GM12878 (cell line): ENCODE measurements at regions not wholly inside any gene's neighbourhood (a gene's known extent, or its start where the extent isn't known, plus 50 kb on each side); places are given as distances from the start of the nearest gene placed in this dataset.

ENCODE experiments used
- ATAC-seq: fragments of 200-7000 bp; cut with Tn5 transposase; 3 replicates; pipeline ENCODE4 v1.9.1; 2020; ENCODE audit warnings: mild to moderate bottlenecking, moderate library complexity
- BruUV-seq: library from RNA; stranded (reverse); fragments of 400-500 nt; replicated peaks from 2 replicates; lab custom pipeline; 2021; lab: Mats Ljungman, UMichigan
- CTCF ChIA-PET: fragments of 300-600 bp; sonication (Branson Sonifier 250); formaldehyde crosslinking; extraction: SDS; loops from one replicate; lab custom pipeline; 2021; ENCODE audit warnings: inconsistent platforms; lab: Yijun Ruan, JAX
- POLR2A ChIA-PET: fragments of 350-600 bp; formaldehyde crosslinking; extraction: SDS; loops from one replicate; lab custom pipeline; 2021; ENCODE audit warnings: inconsistent platforms; lab: Charles Lee
- RAD21 ChIA-PET: fragments of 300-600 bp; sonication (Branson Sonifier 250); formaldehyde crosslinking; loops from one replicate; lab custom pipeline; 2023; ENCODE audit warnings: antibody characterized with exemption; ENCODE audit not compliant: unreplicated experiment; lab: Charles Lee
- SMC1A ChIA-PET: fragments of 300-600 bp; sonication (Branson Sonifier 250); formaldehyde crosslinking; loops from one replicate; lab custom pipeline; 2023; ENCODE audit not compliant: unreplicated experiment, uncharacterized antibody; lab: Charles Lee
- DNase-seq: peaks from one replicate; pipeline ENCODE4 v3.0.0-alpha.2; 2011; ENCODE audit warnings: low read depth, low spot score
- FAIRE-seq: peaks from 3 replicates; lab custom pipeline; 2011; peaks lifted over from hg19 to GRCh38; lab: Jason Lieb, UNC
- H2AFZ ChIP-seq: 2 replicates; pipeline ENCODE4 v1.6.0; 2011; ENCODE audit warnings: low read depth, low read length, control low read depth; ENCODE audit not compliant: control insufficient read depth
- H3K27ac ChIP-seq: 2 replicates; pipeline ENCODE4 v1.5.1; 2011; ENCODE audit warnings: control low read depth; ENCODE audit not compliant: control insufficient read depth, insufficient read depth
- H3K27me3 ChIP-seq, 2 experiments: replicated peaks in 1 of 2; 2 replicates each; pipeline versions ENCODE4 v1.6.0 to v1.6.1; 2011; ENCODE audit warnings: low read length in 1 of 2; ENCODE audit not compliant: control insufficient read depth in 2 of 2, insufficient read depth in 2 of 2
- H3K36me3 ChIP-seq, 2 experiments: 2 replicates each; pipeline ENCODE4 v1.5.1; 2011; ENCODE audit warnings: low read length in 1 of 2; ENCODE audit not compliant: control insufficient read depth in 2 of 2, insufficient read depth in 2 of 2
- H3K4me1 ChIP-seq: 2 replicates; pipeline ENCODE4 v1.6.1; 2011; ENCODE audit warnings: mild to moderate bottlenecking, low read length, moderate library complexity, mixed read lengths; ENCODE audit not compliant: control insufficient read depth, insufficient read depth
- H3K4me2 ChIP-seq: 2 replicates; pipeline ENCODE4 v1.6.0; 2011; ENCODE audit warnings: control low read depth; ENCODE audit not compliant: control insufficient read depth, insufficient read depth
- H3K4me3 ChIP-seq: fragments of 200-600 bp; sonication (generic); 2 replicates; pipeline ENCODE4 v1.5.1; 2016
- H3K79me2 ChIP-seq: 2 replicates; pipeline ENCODE4 v1.6.0; 2011; ENCODE audit warnings: low read length; ENCODE audit not compliant: control insufficient read depth, insufficient read depth
- H3K9ac ChIP-seq: 2 replicates; pipeline ENCODE4 v1.8.0; 2011; ENCODE audit warnings: low read length, control low read depth, mixed read lengths; ENCODE audit not compliant: control insufficient read depth, insufficient read depth
- H3K9me3 ChIP-seq: replicated peaks from 3 replicates; pipeline ENCODE4 v1.5.1; 2011; ENCODE audit warnings: mild to moderate bottlenecking, low read length; ENCODE audit not compliant: control insufficient read depth, insufficient read depth
- H4K20me1 ChIP-seq: 2 replicates; pipeline ENCODE4 v1.6.0; 2011; ENCODE audit not compliant: control insufficient read depth, insufficient read depth
- CREB1 ChIP-seq: IDR thresholded peaks from 2 replicates; pipeline ENCODE4 v1.6.1; 2012; ENCODE audit warnings: low read depth, mild to moderate bottlenecking, inconsistent platforms
- EZH2 ChIP-seq: IDR thresholded peaks from 2 replicates; pipeline ENCODE4 v1.6.1; 2012; ENCODE audit warnings: low read depth, mild to moderate bottlenecking, control low read depth, inconsistent platforms, low read length, borderline replicate concordance; ENCODE audit not compliant: control insufficient read depth
- FOXK2 ChIP-seq: fragments of 450-650 bp; IDR thresholded peaks from 2 replicates; pipeline ENCODE4 v1.6.1; 2017; ENCODE audit warnings: mild to moderate bottlenecking, moderate library complexity
- FOXM1 ChIP-seq: IDR thresholded peaks from 2 replicates; pipeline ENCODE4 v1.6.1; 2012; ENCODE audit warnings: low read depth, mild to moderate bottlenecking, inconsistent platforms, low read length, moderate library complexity
- IKZF1 ChIP-seq: fragments of 450-650 bp; conservative IDR thresholded peaks from 2 replicates; pipeline ENCODE4 v1.6.1; 2017; ENCODE audit warnings: antibody characterized with exemption, mild to moderate bottlenecking
- IKZF2 ChIP-seq, 2 experiments: fragments of 450-650 bp; IDR thresholded peaks; 2 replicates each; pipeline ENCODE4 v1.6.1; 2017; ENCODE audit warnings: mild to moderate bottlenecking in 2 of 2, moderate library complexity in 2 of 2
- JUNB ChIP-seq: IDR thresholded peaks from 2 replicates; pipeline ENCODE4 v1.6.1; 2016; ENCODE audit warnings: antibody characterized with exemption, mild to moderate bottlenecking
- KAT2A ChIP-seq: conservative IDR thresholded peaks from 2 replicates; pipeline ENCODE4 v1.6.1; 2011; ENCODE audit warnings: low read depth, low read length; ENCODE audit not compliant: control insufficient read depth
- LARP7 ChIP-seq: fragments of 450-650 bp; IDR thresholded peaks from 2 replicates; pipeline ENCODE4 v1.6.1; 2017; ENCODE audit warnings: mild to moderate bottlenecking
- MTA3 ChIP-seq: IDR thresholded peaks from 2 replicates; pipeline ENCODE4 v1.6.1; 2012; ENCODE audit warnings: low read length, inconsistent platforms, borderline replicate concordance
- MYB ChIP-seq: fragments of 150-350 bp; IDR thresholded peaks from 2 replicates; pipeline ENCODE4 v1.6.1; 2014; ENCODE audit warnings: mild to moderate bottlenecking, low read depth, low read length, borderline replicate concordance
- NFIC ChIP-seq: IDR thresholded peaks from 2 replicates; pipeline ENCODE4 v1.6.1; 2012; ENCODE audit warnings: low read depth, mild to moderate bottlenecking, inconsistent platforms, low read length, moderate library complexity
- POLR2AphosphoS2 ChIP-seq: IDR thresholded peaks from 2 replicates; pipeline ENCODE4 v1.6.1; 2011; ENCODE audit warnings: low read depth, mild to moderate bottlenecking, low read length, improper control_type of control experiment, moderate library complexity
- RAD51 ChIP-seq: fragments of 450-650 bp; IDR thresholded peaks from 2 replicates; pipeline ENCODE4 v1.6.1; 2016; ENCODE audit warnings: moderate library complexity, mild to moderate bottlenecking, inconsistent platforms
- SPI1 ChIP-seq: IDR thresholded peaks from 2 replicates; pipeline ENCODE4 v1.6.1; 2011; ENCODE audit warnings: low read depth, mild to moderate bottlenecking, low read length, moderate library complexity, borderline replicate concordance; ENCODE audit not compliant: insufficient read depth
- STAT3 ChIP-seq: IDR thresholded peaks from 2 replicates; pipeline ENCODE4 v1.6.1; 2011; ENCODE audit warnings: low read depth, low read length, improper control_type of control experiment
- ZBED1 ChIP-seq: IDR thresholded peaks from 2 replicates; pipeline ENCODE4 v1.6.1; 2016; ENCODE audit warnings: borderline replicate concordance
- ZZZ3 ChIP-seq: IDR thresholded peaks from 2 replicates; pipeline ENCODE4 v1.6.1; 2011; ENCODE audit warnings: low read depth; ENCODE audit not compliant: control insufficient read depth, insufficient read length
- WGBS: methylation state at CpG from one replicate; pipeline ENCODE4 v1.1.6; 2016; ENCODE audit warnings: low lambda C conversion rate; ENCODE audit not compliant: insufficient replicate concordance, insufficient coverage; ENCODE audit errors: missing lambda C conversion rate; 5-methylcytosine and 5-hydroxymethylcytosine counted together
- in situ Hi-C: fragments of 300-500 bp; cut with MboI; formaldehyde crosslinking; loops from 9 replicates; pipeline ENCODE4 v1.14.3; 2018; ENCODE audit warnings: mixed read lengths
- intact Hi-C: fragments of 100-400 bp; cut with micrococcal nuclease; formaldehyde crosslinking; loops from one replicate; pipeline ENCODE4 v1.14.2; 2022; ENCODE audit not compliant: unreplicated experiment
- TF ChIP-seq, protein P1 (sequence below): IDR thresholded peaks from 2 replicates; pipeline ENCODE4 v1.6.1; 2011; ENCODE audit warnings: low read depth, mild to moderate bottlenecking, low read length, moderate library complexity, borderline replicate concordance; ENCODE audit errors: extremely low read depth

DNA sequence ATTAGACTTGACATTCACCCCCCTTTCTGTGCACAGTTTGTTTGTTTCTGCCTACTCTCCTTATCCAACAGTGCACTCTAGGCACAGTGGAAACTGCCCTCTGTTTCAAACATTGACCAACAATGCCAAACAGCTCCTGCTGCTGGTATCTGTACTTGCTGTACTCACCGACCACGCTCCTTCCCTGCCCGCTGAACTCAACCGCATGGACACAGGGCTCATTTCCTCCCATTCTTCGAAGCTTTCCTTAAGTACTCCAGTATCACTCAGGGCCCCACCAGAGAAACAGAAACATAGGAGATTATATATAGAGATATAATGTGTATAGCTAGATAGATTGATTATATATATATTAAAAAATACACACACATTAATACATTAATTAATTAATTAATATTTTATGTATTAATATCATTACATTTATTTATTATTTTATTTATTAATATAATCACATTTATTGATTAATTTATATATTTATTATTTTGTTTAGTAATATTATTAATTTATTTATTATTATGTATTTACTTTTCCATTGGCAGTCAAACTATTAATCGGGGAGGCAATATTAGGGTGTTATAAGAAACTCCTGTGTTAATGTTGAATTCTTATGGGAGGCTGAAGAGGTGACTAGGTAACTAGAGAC lies 1528.2 kb downstream of the EFNB2 start:
- Histone ChIP-seq H3K4me2 (no peak overlapping the region), H3K4me1 (no peaks in the 10 kb centered on the region), H3K27ac (no peak overlapping the region), H3K9me3 (no peaks in the 10 kb centered on the region), H3K4me3 (no peak overlapping the region), H3K36me3 (no peaks in the 10 kb centered on the region), H3K79me2 (no peaks in the 10 kb centered on the region), H3K27me3 (no peaks in the 10 kb centered on the region), H3K9ac (no peak overlapping the region), H4K20me1 (no peaks in the 10 kb centered on the region), H2AFZ (no peak overlapping the region)
- CTCF ChIA-PET: no interaction called here
- BruUV-seq: no TSS peak
- WGBS: 63% methylated on average over 6 of the region's 6 CpGs
- POLR2A ChIA-PET: no interaction called here
- no peak for FAIRE-seq
- intact Hi-C loops (no loop called here), in situ Hi-C loops (no loop called here)
- TF ChIP-seq JUNB (no peak), IKZF2 (IDR thresholded peaks at IDR 0.05) (no peak), POLR2AphosphoS2 (no peak), EZH2 (no peak), FOXK2 (no peak), IKZF1 (no peak), RAD51 (no peak), NFIC (no peak), ZBED1 (no peak), FOXM1 (no peak), MTA3 (no peak), KAT2A (no peak), MYB (no peak), STAT3 (no peak), LARP7 (no peak), CREB1 (no peak), SPI1 (no peak), ZZZ3 (no peak)
- TF ChIP-seq, protein P1, sequence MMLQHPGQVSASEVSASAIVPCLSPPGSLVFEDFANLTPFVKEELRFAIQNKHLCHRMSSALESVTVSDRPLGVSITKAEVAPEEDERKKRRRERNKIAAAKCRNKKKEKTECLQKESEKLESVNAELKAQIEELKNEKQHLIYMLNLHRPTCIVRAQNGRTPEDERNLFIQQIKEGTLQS: no peak
- no peak for ATAC-seq
- DNase-seq: no peak
- SMC1A ChIA-PET: no interaction called here
- RAD21 ChIA-PET: no interaction called here
